Mucosa of descending colon (tissue), 3 donors: ENCODE measurements at regions not wholly inside any gene's neighbourhood (a gene's known extent, or its start where the extent isn't known, plus 50 kb on each side); places are given as distances from the start of the nearest gene placed in this dataset.

ENCODE experiments used
- ATAC-seq: fragments of 200-7000 bp; cut with Tn5 transposase; one replicate; pipeline ENCODE4 v1.9.1; 2020; ENCODE audit warnings: mild to moderate bottlenecking, moderate library complexity
- DNase-seq, 3 donors: peaks; one replicate each; pipeline ENCODE4 v3.0.0-alpha.2; 2020
- H3K36me3 ChIP-seq: fragments of 200-600 bp; one replicate; pipeline ENCODE4 v1.8.0; 2021; ENCODE audit warnings: low read depth, mild to moderate bottlenecking
- H3K4me1 ChIP-seq: fragments of 200-600 bp; one replicate; pipeline ENCODE4 v1.8.0; 2021; ENCODE audit warnings: low read depth, mild to moderate bottlenecking
- H3K4me3 ChIP-seq: fragments of 200-600 bp; one replicate; pipeline ENCODE4 v1.8.0; 2021; ENCODE audit warnings: mild to moderate bottlenecking
- H3K9me3 ChIP-seq: fragments of 200-600 bp; one replicate; pipeline ENCODE4 v1.8.0; 2021; ENCODE audit warnings: mild to moderate bottlenecking
- intact Hi-C, 2 donors: fragments of 100-400 bp; cut with DNase I in 1 of 2; cut with micrococcal nuclease in 1 of 2; formaldehyde crosslinking; loops; one replicate each; pipeline versions ENCODE4 v1.11.0 to v1.11.1; 2022; cut with DNase I, micrococcal nuclease
- TF ChIP-seq, protein P1 (sequence below): fragments of 200-600 bp; IDR thresholded peaks from one replicate; pipeline ENCODE4 v1.8.0; 2022; ENCODE audit warnings: antibody characterized with exemption, mild to moderate bottlenecking
- donor health status: DM: no; HTN: no; CAD: no; lungs with moderate emphysema.
- donor health status: DM: no; HTN: no; CAD: no.
- donor health status: DM: no; HTN: yes; CAD: no.

DNA sequence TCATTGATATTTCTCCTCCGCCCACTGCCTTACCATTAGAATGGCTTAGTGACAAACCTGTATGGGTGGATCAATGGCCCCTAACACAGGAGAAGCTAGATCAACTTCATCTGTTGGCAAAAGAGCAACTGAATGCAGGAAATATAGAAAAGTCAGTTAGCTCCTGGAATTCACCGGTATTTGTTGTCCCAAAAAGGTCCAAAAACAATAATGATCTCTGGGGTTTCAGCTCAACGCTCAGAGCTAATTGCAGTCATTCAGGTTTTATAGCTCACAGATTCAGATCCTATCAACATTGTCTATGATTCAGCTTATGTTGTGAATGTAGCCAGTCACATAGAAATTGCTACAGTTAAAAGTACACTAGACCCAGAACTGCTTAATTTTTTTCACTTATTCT, 124.0 kb upstream of the ZCCHC13 start:
- Histone ChIP-seq H3K9me3 (no peaks in the 10 kb centered on the region), H3K36me3 (no peaks in the 10 kb centered on the region), H3K4me1 (no peaks in the 10 kb centered on the region), H3K4me3 (no peak overlapping the region)
- ATAC-seq (peak; percentile 59), DNase-seq (no peak)
- TF ChIP-seq, protein P1, sequence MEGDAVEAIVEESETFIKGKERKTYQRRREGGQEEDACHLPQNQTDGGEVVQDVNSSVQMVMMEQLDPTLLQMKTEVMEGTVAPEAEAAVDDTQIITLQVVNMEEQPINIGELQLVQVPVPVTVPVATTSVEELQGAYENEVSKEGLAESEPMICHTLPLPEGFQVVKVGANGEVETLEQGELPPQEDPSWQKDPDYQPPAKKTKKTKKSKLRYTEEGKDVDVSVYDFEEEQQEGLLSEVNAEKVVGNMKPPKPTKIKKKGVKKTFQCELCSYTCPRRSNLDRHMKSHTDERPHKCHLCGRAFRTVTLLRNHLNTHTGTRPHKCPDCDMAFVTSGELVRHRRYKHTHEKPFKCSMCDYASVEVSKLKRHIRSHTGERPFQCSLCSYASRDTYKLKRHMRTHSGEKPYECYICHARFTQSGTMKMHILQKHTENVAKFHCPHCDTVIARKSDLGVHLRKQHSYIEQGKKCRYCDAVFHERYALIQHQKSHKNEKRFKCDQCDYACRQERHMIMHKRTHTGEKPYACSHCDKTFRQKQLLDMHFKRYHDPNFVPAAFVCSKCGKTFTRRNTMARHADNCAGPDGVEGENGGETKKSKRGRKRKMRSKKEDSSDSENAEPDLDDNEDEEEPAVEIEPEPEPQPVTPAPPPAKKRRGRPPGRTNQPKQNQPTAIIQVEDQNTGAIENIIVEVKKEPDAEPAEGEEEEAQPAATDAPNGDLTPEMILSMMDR = no peak
- intact Hi-C loops = no loop called here

DNA sequence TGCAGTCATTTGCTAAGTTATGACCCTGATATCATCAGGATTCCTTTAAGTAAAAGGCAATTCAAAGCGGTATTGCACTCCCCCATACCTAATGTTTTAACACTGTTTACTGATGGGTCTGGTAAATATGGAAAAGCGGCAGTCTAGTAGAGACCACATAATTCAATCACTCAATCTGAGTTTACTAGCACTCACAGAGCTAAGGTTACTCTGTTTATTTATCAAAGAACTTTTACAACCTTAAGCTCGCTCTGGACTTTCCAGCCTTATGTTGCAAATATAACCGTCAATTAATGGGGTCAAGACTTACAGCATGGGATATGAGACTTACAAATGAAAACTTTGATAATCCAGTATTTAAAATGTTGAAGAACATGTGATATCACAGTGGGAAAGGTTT, 124.5 kb upstream of the ZCCHC13 start:
- Histone ChIP-seq H3K36me3 (no peaks in the 10 kb centered on the region), H3K4me3 (no peak overlapping the region), H3K4me1 (no peaks in the 10 kb centered on the region), H3K9me3 (no peaks in the 10 kb centered on the region)
- intact Hi-C loops = no loop called here
- DNase-seq (no peak), ATAC-seq (peak; percentile 34)
- TF ChIP-seq, protein P1 = no peak

DNA sequence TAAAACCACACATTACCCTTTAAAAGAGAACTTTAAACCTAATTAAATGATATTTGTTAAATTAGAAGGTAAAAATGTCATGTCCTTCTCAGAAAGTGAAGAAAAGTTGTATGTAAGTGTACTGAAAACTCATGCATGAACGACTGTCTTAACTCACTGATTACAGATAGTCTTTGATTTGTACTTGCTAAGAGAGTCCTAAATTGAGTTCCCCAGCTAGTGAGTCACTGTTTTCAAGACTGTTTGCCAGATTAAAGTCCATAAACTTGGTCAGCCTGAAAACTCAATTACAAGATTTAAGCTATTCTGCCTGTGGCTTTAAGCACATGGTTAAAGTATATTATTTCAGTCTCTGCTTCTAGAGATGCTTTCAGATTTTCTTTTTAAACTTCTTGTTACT, 124.9 kb upstream of the ZCCHC13 start:
- Histone ChIP-seq H3K4me1 (no peaks in the 10 kb centered on the region), H3K36me3 (no peaks in the 10 kb centered on the region), H3K4me3 (no peak overlapping the region), H3K9me3 (no peaks in the 10 kb centered on the region)
- DNase-seq (no peak), ATAC-seq (peak; percentile 65)
- intact Hi-C loops = no loop called here
- TF ChIP-seq, protein P1 = no peak

DNA sequence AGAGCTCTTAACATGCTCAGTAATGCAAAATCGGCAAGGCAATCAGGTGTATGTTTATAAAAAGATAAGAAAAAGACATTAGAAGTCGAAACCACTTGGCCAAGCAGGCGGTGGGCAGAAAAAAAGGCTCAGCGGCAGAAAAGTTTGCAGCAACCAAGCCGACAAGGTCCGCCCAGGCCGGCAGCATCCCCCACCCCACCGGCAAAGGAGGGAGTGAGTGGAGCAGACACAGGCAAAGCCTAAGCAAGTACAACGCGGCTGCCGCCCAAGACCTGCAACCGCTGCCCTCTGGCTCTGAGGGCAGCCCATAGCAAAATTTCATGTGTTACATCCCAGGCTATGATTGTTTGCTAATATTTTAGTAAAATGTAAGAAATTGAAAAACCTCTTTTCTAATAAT, 125.4 kb upstream of the ZCCHC13 start:
- no peaks in the 10 kb centered on the region for H3K9me3 ChIP-seq
- intact Hi-C loops = no loop called here
- TF ChIP-seq, protein P1 = no peak
- ATAC-seq (peak; percentile 45), DNase-seq (no peak)
- H3K4me3 ChIP-seq = no peak overlapping the region
- H3K36me3 ChIP-seq = no peaks in the 10 kb centered on the region
- no peaks in the 10 kb centered on the region for H3K4me1 ChIP-seq

DNA sequence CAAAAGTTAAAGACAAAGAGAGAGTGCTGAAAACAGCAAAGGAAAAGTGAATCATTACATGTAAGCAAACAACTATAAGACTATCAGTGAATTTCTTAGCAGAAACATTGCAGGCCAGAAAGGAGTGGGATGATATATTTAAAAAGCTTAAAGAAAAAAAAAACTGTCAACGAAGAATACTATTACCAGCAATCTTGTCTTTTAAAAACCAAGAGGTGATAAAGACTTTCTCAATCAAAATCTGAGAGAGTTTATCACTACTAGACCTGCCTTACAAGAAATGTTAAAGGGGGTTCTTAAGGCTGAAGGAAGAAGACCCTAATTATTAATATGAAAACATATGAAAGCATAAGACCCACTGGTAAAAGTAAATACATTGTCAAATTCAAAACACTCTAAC, 132.5 kb upstream of the ZCCHC13 start:
- Histone ChIP-seq H3K4me1 (no peaks in the 10 kb centered on the region), H3K4me3 (no peak overlapping the region), H3K36me3 (no peaks in the 10 kb centered on the region), H3K9me3 (no peaks in the 10 kb centered on the region)
- TF ChIP-seq, protein P1 = no peak
- DNase-seq (no peak), ATAC-seq (no peak)
- intact Hi-C loops = no loop called here

DNA sequence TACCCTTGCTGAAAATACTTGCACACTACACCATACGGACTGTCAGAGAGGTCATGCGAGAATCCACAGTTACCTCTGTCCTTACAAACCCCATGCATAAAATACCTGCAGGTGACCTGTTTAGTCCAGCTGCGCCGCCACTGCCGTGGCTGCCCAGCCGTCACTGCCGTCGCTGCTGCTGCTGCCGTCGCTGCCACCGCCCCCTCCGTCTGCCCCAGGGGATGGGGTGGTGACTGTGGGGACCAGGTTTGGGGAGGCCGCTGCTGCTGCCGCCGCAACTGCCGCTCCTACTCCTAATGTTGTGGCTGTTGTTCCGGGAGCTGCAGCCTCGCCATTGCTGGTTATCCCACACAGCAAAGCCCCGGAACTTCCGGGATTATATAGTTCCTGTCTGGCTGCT, 141.8 kb upstream of the ZCCHC13 start:
- Histone ChIP-seq H3K36me3 (no peaks in the 10 kb centered on the region), H3K9me3 (no peaks in the 10 kb centered on the region), H3K4me1 (no peaks in the 10 kb centered on the region), H3K4me3 (no peak overlapping the region)
- no peak for DNase-seq
- ATAC-seq = no peak
- TF ChIP-seq, protein P1 = no peak
- intact Hi-C loops = no loop called here
